Liver (tissue), 3 donors: ENCODE measurements at regions not wholly inside any gene's neighbourhood (a gene's known extent, or its start where the extent isn't known, plus 50 kb on each side); places are given as distances from the start of the nearest gene placed in this dataset.

ENCODE experiments used
- EGR1 ChIP-seq, 2 donors: IDR thresholded peaks; 2 replicates each; pipeline ENCODE4 v1.6.1; 2016 to 2018; ENCODE audit warnings: antibody characterized with exemption in 2 of 2, low read depth in 2 of 2
- GABPA ChIP-seq, 2 donors: IDR thresholded peaks in 1 of 2; conservative IDR thresholded peaks in 1 of 2; 2 replicates each; pipeline ENCODE4 v1.6.1; 2016; ENCODE audit warnings: antibody characterized with exemption in 2 of 2, mild to moderate bottlenecking in 1 of 2, moderate library complexity in 1 of 2
- JUND ChIP-seq, 2 donors: IDR thresholded peaks; 2 replicates each; pipeline ENCODE4 v1.6.1; 2016; ENCODE audit warnings: antibody characterized with exemption in 2 of 2
- MAX ChIP-seq: IDR thresholded peaks from 2 replicates; pipeline ENCODE4 v1.6.1; 2016; ENCODE audit warnings: antibody characterized with exemption
- RAD21 ChIP-seq, 2 donors: IDR thresholded peaks; 2 replicates each; pipeline ENCODE4 v1.6.1; 2016; ENCODE audit warnings: antibody characterized with exemption in 2 of 2, mild to moderate bottlenecking in 2 of 2
- RXRA ChIP-seq, 2 donors: IDR thresholded peaks; 2 replicates each; pipeline ENCODE4 v1.6.1; 2017 to 2018; ENCODE audit warnings: antibody characterized with exemption in 2 of 2, mild to moderate bottlenecking in 1 of 2
- SP1 ChIP-seq: IDR thresholded peaks from 2 replicates; pipeline ENCODE4 v1.6.1; 2018; ENCODE audit warnings: antibody characterized with exemption, mild to moderate bottlenecking
- TAF1 ChIP-seq: conservative IDR thresholded peaks from 2 replicates; pipeline ENCODE4 v1.6.1; 2016; ENCODE audit warnings: antibody characterized with exemption, mild to moderate bottlenecking
- YY1 ChIP-seq: IDR thresholded peaks from 2 replicates; pipeline ENCODE4 v1.6.1; 2016; ENCODE audit warnings: antibody characterized with exemption, mild to moderate bottlenecking
- TF ChIP-seq, protein P1 (sequence below): fragments of 150-350 bp; IDR thresholded peaks from 2 replicates; pipeline ENCODE4 v1.5.1; 2017; ENCODE audit warnings: improper control_type of control experiment, low read depth, low read length; ENCODE audit not compliant: missing input control
- TF ChIP-seq, protein P2 (sequence below): IDR thresholded peaks from 2 replicates; pipeline ENCODE4 v1.6.1; 2016; ENCODE audit warnings: antibody characterized with exemption
- donor health status: healthy.
- donor health status: healthy.

DNA sequence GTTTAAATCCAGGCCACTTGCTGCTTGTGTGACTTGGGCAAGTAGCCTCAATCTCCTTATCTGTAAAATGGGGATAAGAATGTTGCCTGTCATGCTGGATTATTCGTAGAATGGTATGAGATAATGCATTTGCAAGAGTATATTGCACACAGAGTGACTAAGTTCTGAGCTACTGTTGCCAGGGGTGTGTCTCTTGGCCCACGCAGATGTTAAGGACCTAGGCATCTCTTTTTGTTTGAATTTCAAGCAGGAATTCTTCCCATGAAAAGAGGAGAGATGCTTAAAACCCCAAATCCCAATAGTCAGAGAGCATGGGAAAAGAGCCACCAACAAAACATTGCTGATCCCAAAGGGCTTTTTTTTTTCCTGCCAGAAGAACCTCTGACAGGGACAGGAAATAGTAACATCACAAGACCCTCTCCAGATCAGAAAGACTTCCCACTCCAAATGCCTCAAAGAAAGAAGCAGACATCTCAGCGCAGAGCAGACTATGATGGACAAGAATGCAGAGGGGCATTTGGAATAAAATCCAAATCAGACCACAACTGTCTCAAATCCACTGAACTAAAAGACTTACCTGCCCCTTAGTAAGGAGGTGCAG is 90.5 kb downstream of the MRPL46 start:
- TF ChIP-seq JUND (IDR thresholded peaks at IDR 0.05): no peak
- TF ChIP-seq, protein P1, sequence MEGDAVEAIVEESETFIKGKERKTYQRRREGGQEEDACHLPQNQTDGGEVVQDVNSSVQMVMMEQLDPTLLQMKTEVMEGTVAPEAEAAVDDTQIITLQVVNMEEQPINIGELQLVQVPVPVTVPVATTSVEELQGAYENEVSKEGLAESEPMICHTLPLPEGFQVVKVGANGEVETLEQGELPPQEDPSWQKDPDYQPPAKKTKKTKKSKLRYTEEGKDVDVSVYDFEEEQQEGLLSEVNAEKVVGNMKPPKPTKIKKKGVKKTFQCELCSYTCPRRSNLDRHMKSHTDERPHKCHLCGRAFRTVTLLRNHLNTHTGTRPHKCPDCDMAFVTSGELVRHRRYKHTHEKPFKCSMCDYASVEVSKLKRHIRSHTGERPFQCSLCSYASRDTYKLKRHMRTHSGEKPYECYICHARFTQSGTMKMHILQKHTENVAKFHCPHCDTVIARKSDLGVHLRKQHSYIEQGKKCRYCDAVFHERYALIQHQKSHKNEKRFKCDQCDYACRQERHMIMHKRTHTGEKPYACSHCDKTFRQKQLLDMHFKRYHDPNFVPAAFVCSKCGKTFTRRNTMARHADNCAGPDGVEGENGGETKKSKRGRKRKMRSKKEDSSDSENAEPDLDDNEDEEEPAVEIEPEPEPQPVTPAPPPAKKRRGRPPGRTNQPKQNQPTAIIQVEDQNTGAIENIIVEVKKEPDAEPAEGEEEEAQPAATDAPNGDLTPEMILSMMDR: no peak
- no peak for TF ChIP-seq EGR1 (IDR thresholded peaks at IDR 0.05; ENCODE audit: low read depth in 2 of 2)
- TF ChIP-seq YY1: no peak
- no peak for TF ChIP-seq RAD21 (IDR thresholded peaks at IDR 0.05)
- TF ChIP-seq, protein P2, sequence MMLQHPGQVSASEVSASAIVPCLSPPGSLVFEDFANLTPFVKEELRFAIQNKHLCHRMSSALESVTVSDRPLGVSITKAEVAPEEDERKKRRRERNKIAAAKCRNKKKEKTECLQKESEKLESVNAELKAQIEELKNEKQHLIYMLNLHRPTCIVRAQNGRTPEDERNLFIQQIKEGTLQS: no peak
- no peak for TF ChIP-seq RXRA (IDR thresholded peaks at IDR 0.05)
- no peak for TF ChIP-seq SP1
- TF ChIP-seq TAF1: no peak
- no peak for TF ChIP-seq GABPA (IDR thresholded peaks at IDR 0.05 in 1 of 2, conservative IDR thresholded peaks at IDR 0.05 in 1 of 2)
- TF ChIP-seq MAX: no peak
